Small intestine (tissue), 7 donors: ENCODE measurements at regions not wholly inside any gene's neighbourhood (a gene's known extent, or its start where the extent isn't known, plus 50 kb on each side); places are given as distances from the start of the nearest gene placed in this dataset.

Source experiments
- DNase-seq, 2 donors: peaks; one replicate each; pipeline versions ENCODE4 v3.0.0 to v3.0.0-alpha.2; 2013
- FAIRE-seq: peaks from 2 replicates; lab custom pipeline; 2012; peaks lifted over from hg19 to GRCh38; lab: Jason Lieb, UNC
- H3K27ac ChIP-seq, 3 donors: one replicate each; pipeline ENCODE4 v1.5.1; 2013; ENCODE audit warnings: low read length in 2 of 3, mild to moderate bottlenecking in 2 of 3, control low read depth in 1 of 3, inconsistent platforms in 1 of 3, low read depth in 1 of 3, moderate library complexity in 1 of 3
- H3K27me3 ChIP-seq, 3 donors: one replicate each; pipeline ENCODE4 v1.6.1; 2013; ENCODE audit warnings: low read length in 3 of 3, inconsistent platforms in 1 of 3; ENCODE audit not compliant: control insufficient read depth in 3 of 3, insufficient read depth in 3 of 3
- H3K36me3 ChIP-seq, 3 donors: one replicate each; pipeline ENCODE4 v1.6.1; 2013; ENCODE audit warnings: low read length in 3 of 3, inconsistent platforms in 1 of 3, low read depth in 1 of 3, mild to moderate bottlenecking in 1 of 3, moderate library complexity in 1 of 3; ENCODE audit not compliant: control insufficient read depth in 3 of 3, insufficient read depth in 2 of 3
- H3K4me1 ChIP-seq, 3 donors: one replicate each; pipeline ENCODE4 v1.6.1; 2013; ENCODE audit warnings: low read length in 2 of 3, inconsistent platforms in 1 of 3, low read depth in 1 of 3, mild to moderate bottlenecking in 1 of 3, moderate library complexity in 1 of 3; ENCODE audit not compliant: control insufficient read depth in 3 of 3, insufficient read depth in 2 of 3
- H3K4me3 ChIP-seq, 3 donors: one replicate each; pipeline ENCODE4 v1.5.1; 2013; ENCODE audit warnings: low read length in 3 of 3, control low read depth in 1 of 3, inconsistent platforms in 1 of 3, low read depth in 1 of 3, mild to moderate bottlenecking in 1 of 3, moderate library complexity in 1 of 3
- H3K9me3 ChIP-seq, 2 donors: one replicate each; pipeline ENCODE4 v1.6.1; 2013; ENCODE audit warnings: low read depth in 1 of 2, low read length in 1 of 2; ENCODE audit not compliant: control insufficient read depth in 2 of 2, insufficient read depth in 1 of 2
- WGBS, 3 donors: extraction: QIAGEN DNeasy Blood & Tissue Kit; methylation state at CpG; one replicate each; pipeline ENCODE4 v1.1.7; 2013; 5-methylcytosine and 5-hydroxymethylcytosine counted together
- donor health status: healthy with polysubstance abuse.
- donor health status: control.
- donor health status: control.
- donor health status: Bipolar disorder and iron deficiency.
- donor health status: healthy.

- DNase-seq (no peak), FAIRE-seq (no peak)
- H3K36me3 ChIP-seq: no peaks in the 10 kb centered on the region
- WGBS, 3 donors: 72 to 81% (median 79%) methylated on average over 5 to 9 of the region's 9 CpGs
- no peaks in the 10 kb centered on the region for H3K27me3 ChIP-seq
- H3K9me3 ChIP-seq: no peaks in the 10 kb centered on the region
- H3K4me3 ChIP-seq: no peak overlapping the region
- peaks cover 24 to 68% (median 40%) of the 10 kb centered on the region in 3 donors for H3K4me1 ChIP-seq
- peak overlapping the region in 2 of 3 donors; percentile 91 for H3K27ac ChIP-seq
Observed at GRCh38 chr2:43134571-43134889, 91.9 kb downstream of the ZFP36L2 start.

GRCh38 chr2:43133708-43134570 lies 92.5 kb downstream of the ZFP36L2 start:
- no peaks in the 10 kb centered on the region for H3K27me3 ChIP-seq
- H3K9me3 ChIP-seq: no peaks in the 10 kb centered on the region
- H3K36me3 ChIP-seq: no peaks in the 10 kb centered on the region
- peak overlapping the region; percentile 79 to 91 (median 91) for H3K27ac ChIP-seq
- H3K4me3 ChIP-seq: no peak overlapping the region
- peaks cover 23 to 68% (median 42%) of the 10 kb centered on the region in 3 donors for H3K4me1 ChIP-seq
- 56 to 68% (median 61%) methylated on average over 21 of the region's 21 CpGs for WGBS, 3 donors
- FAIRE-seq (no peak), DNase-seq (peak in 1 of 2 donors; percentile 59)

GRCh38 chr2:43133336-43133707 lies 93.1 kb downstream of the ZFP36L2 start:
- 58 to 75% (median 66%) methylated on average over 4 of the region's 4 CpGs for WGBS, 3 donors
- Histone ChIP-seq H3K9me3 (no peaks in the 10 kb centered on the region), H3K4me1 (peaks cover 21 to 68% (median 42%) of the 10 kb centered on the region in 3 donors), H3K4me3 (no peak overlapping the region), H3K27ac (peak overlapping the region; percentile 79 to 91 (median 91)), H3K27me3 (no peaks in the 10 kb centered on the region), H3K36me3 (no peaks in the 10 kb centered on the region)
- FAIRE-seq: no peak
- DNase-seq: no peak

GRCh38 chr2:43132683-43133301 lies 93.6 kb downstream of the ZFP36L2 start:
- H3K4me3 ChIP-seq: no peak overlapping the region
- FAIRE-seq (no peak), DNase-seq (no peak)
- no peaks in the 10 kb centered on the region for H3K9me3 ChIP-seq
- H3K4me1 ChIP-seq: peaks cover 20 to 69% (median 43%) of the 10 kb centered on the region in 3 donors
- H3K36me3 ChIP-seq: no peaks in the 10 kb centered on the region
- WGBS, 3 donors: 38 to 58% (median 55%) methylated on average over 9 to 12 of the region's 12 CpGs
- H3K27me3 ChIP-seq: no peaks in the 10 kb centered on the region
- peak overlapping the region; percentile 79 to 91 (median 91) for H3K27ac ChIP-seq

GRCh38 chr2:43131890-43132682 lies 94.3 kb downstream of the ZFP36L2 start:
- H3K4me1 ChIP-seq: peaks cover 20 to 70% (median 40%) of the 10 kb centered on the region in 3 donors
- FAIRE-seq: no peak

GRCh38 chr2:43131051-43131889 lies 95.1 kb downstream of the ZFP36L2 start:
- WGBS, 3 donors: 11 to 38% (median 16%) methylated on average over 17 to 18 of the region's 18 CpGs
- H3K4me1 ChIP-seq: peaks cover 20 to 69% (median 40%) of the 10 kb centered on the region in 3 donors
- H3K4me3 ChIP-seq: no peak overlapping the region
- DNase-seq (peak; percentile 89 to 95), FAIRE-seq (no peak)
- H3K27me3 ChIP-seq: no peaks in the 10 kb centered on the region
- H3K27ac ChIP-seq: peak overlapping the region; percentile 52 to 95 (median 91)
- H3K36me3 ChIP-seq: no peaks in the 10 kb centered on the region
- H3K9me3 ChIP-seq: peaks cover 0 to 5% of the 10 kb centered on the region in 2 donors

More at GRCh38 chr2:43131890-43132682, 94.3 kb downstream of the ZFP36L2 start:
- Histone ChIP-seq H3K27me3 (no peaks in the 10 kb centered on the region), H3K4me3 (no peak overlapping the region), H3K9me3 (peaks cover 0 to 2% of the 10 kb centered on the region in 2 donors), H3K27ac (peak overlapping the region; percentile 52 to 95 (median 91)), H3K36me3 (no peaks in the 10 kb centered on the region)
- 25 to 63% (median 36%) methylated on average over 9 to 12 of the region's 12 CpGs for WGBS, 3 donors
- peak in 1 of 2 donors; percentile 80 for DNase-seq

- Histone ChIP-seq H3K27me3 (no peaks in the 10 kb centered on the region), H3K36me3 (no peaks in the 10 kb centered on the region), H3K4me1 (peaks cover 15 to 63% (median 35%) of the 10 kb centered on the region in 3 donors), H3K9me3 (peaks cover 0 to 5% of the 10 kb centered on the region in 2 donors), H3K27ac (peak overlapping the region; percentile 52 to 95 (median 91)), H3K4me3 (no peak overlapping the region)
- no peak for FAIRE-seq
- 92 to 95% (median 94%) methylated on average over 6 of the region's 6 CpGs for WGBS, 3 donors
- no peak for DNase-seq
Observed at GRCh38 chr2:43130548-43130875, 95.9 kb downstream of the ZFP36L2 start.
